T follicular helper cell (primary cell): ENCODE measurements at regions not wholly inside any gene's neighbourhood (a gene's known extent, or its start where the extent isn't known, plus 50 kb on each side); places are given as distances from the start of the nearest gene placed in this dataset.
"Not testable (repeated sequence)": the region's sequence is repeated elsewhere in the genome, so short reads cannot be mapped to it uniquely, and the experiment has no call there.

Experiments used
- DNase-seq: peaks from one replicate; pipeline ENCODE4 v3.0.0-alpha.2; 2020; ENCODE audit warnings: low read depth

GRCh38 chr18:41134426-41134825 lies 820.6 kb upstream of the PIK3C3 start:
- DNase-seq, result no peak

GRCh38 chr18:41131050-41131449 lies 824.0 kb upstream of the PIK3C3 start:
- DNase-seq, result no peak

- DNase-seq, result no peak
Observed at GRCh38 chr18:41128545-41128944, 826.5 kb upstream of the PIK3C3 start.

GRCh38 chr18:41128126-41128525 lies 826.9 kb upstream of the PIK3C3 start:
- no peak for DNase-seq

- DNase-seq, result no peak
Observed at GRCh38 chr18:41126541-41127235, 828.3 kb upstream of the PIK3C3 start.

GRCh38 chr18:41121116-41121826 lies 833.8 kb upstream of the PIK3C3 start:
- no peak for DNase-seq

- DNase-seq, result no peak
Observed at GRCh38 chr18:41119031-41119430, 836.0 kb upstream of the PIK3C3 start.

GRCh38 chr18:41113885-41114482 lies 841.0 kb upstream of the PIK3C3 start:
- DNase-seq, result no peak

- no peak for DNase-seq
Observed at GRCh38 chr18:41099451-41099850, 855.6 kb upstream of the PIK3C3 start.

- DNase-seq, result no peak
Observed at GRCh38 chr18:41096504-41096903, 858.5 kb upstream of the PIK3C3 start.

GRCh38 chr18:41077076-41077475 lies 878.0 kb upstream of the PIK3C3 start:
- no peak for DNase-seq

GRCh38 chr18:41075212-41075611 lies 879.8 kb upstream of the PIK3C3 start:
- no peak for DNase-seq

- no peak for DNase-seq
Observed at GRCh38 chr18:41073372-41073954, 881.6 kb upstream of the PIK3C3 start.

- DNase-seq, result no peak
Observed at GRCh38 chr18:41072946-41073345, 882.1 kb upstream of the PIK3C3 start.

- no peak for DNase-seq
Observed at GRCh38 chr18:41071826-41072225, 883.2 kb upstream of the PIK3C3 start.

GRCh38 chr18:41069167-41069566 lies 885.9 kb upstream of the PIK3C3 start:
- no peak for DNase-seq

GRCh38 chr18:41064916-41065315 lies 890.1 kb upstream of the PIK3C3 start:
- DNase-seq, result no peak

GRCh38 chr18:41060967-41061366 lies 894.1 kb upstream of the PIK3C3 start:
- DNase-seq, result no peak

GRCh38 chr18:41059126-41059415 lies 896.0 kb upstream of the PIK3C3 start:
- DNase-seq, result no peak

GRCh38 chr18:41058351-41059125 lies 896.5 kb upstream of the PIK3C3 start:
- DNase-seq, result no peak

GRCh38 chr18:41052625-41053024 lies 902.4 kb upstream of the PIK3C3 start:
- DNase-seq, result no peak

GRCh38 chr18:41046250-41046649 lies 908.8 kb upstream of the PIK3C3 start:
- not testable (repeated sequence) for DNase-seq
